ENCODE measurements at regions not wholly inside any gene's neighbourhood (a gene's known extent, or its start where the extent isn't known, plus 50 kb on each side); places are given as distances from the start of the nearest gene placed in this dataset.

DNA sequence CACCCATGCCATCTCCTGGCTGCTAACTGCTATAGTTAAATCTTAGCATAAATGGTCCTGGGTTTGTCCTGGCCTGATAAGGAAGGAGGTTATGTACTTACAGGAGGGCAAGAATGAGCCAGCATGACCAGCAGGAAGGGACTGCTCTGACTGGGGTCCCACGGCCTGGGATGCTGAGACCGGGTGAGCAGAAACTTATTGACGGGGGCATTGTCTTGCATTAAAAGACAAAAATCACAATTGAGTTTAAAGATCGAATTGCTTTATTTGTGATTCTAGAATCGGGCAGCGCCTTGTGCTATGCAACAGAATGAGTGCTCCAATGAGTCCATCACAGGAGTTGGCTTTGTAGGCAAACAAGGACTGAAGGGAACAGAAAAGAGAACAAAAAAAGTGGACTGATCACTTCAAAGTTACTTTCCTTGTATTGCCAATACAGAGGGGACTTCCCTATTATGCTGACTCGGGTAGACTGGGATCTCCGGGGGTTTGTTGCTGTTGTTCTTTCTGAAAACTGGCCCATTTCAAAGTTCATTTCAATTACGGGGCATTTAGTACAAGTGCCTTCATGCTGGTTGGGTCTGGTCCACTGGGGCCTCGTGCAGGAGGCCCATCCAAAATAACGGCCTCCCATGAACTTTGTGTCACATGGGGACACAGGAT lies 87.1 kb upstream of the SLC66A3 start:
- 85 to 89% (median 87%) methylated on average over 11 of the region's 11 CpGs for WGBS, 4 donors
- Histone ChIP-seq H3K4me3 (no peak overlapping the region), H3K27ac (no peak overlapping the region), H3K4me1 (replicated peaks in 1 of 2) (no peaks in the 10 kb centered on the region), H3K27me3 (peaks cover 6% of the 10 kb centered on the region), H3K9me3 (replicated peaks in 1 of 3) (no peaks in the 10 kb centered on the region), H3K36me3 (replicated peaks in 1 of 2) (no peaks in the 10 kb centered on the region)
- intact Hi-C loops (cut with DNase I) = no loop called here
- no peak for DNase-seq
- TF ChIP-seq, protein P1, sequence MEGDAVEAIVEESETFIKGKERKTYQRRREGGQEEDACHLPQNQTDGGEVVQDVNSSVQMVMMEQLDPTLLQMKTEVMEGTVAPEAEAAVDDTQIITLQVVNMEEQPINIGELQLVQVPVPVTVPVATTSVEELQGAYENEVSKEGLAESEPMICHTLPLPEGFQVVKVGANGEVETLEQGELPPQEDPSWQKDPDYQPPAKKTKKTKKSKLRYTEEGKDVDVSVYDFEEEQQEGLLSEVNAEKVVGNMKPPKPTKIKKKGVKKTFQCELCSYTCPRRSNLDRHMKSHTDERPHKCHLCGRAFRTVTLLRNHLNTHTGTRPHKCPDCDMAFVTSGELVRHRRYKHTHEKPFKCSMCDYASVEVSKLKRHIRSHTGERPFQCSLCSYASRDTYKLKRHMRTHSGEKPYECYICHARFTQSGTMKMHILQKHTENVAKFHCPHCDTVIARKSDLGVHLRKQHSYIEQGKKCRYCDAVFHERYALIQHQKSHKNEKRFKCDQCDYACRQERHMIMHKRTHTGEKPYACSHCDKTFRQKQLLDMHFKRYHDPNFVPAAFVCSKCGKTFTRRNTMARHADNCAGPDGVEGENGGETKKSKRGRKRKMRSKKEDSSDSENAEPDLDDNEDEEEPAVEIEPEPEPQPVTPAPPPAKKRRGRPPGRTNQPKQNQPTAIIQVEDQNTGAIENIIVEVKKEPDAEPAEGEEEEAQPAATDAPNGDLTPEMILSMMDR (IDR thresholded peaks at IDR 0.05) = no peak
- TF ChIP-seq POLR2A (IDR thresholded peaks at IDR 0.05) = no peak

- Histone ChIP-seq H3K4me1 (replicated peaks in 1 of 2) (no peaks in the 10 kb centered on the region), H3K9me3 (replicated peaks in 1 of 3) (no peaks in the 10 kb centered on the region), H3K4me3 (no peak overlapping the region), H3K27me3 (peaks cover 6% of the 10 kb centered on the region), H3K36me3 (replicated peaks in 1 of 2) (no peaks in the 10 kb centered on the region), H3K27ac (no peak overlapping the region)
- TF ChIP-seq, protein P1 (IDR thresholded peaks at IDR 0.05) = no peak
- no peak for TF ChIP-seq POLR2A (IDR thresholded peaks at IDR 0.05)
- DNase-seq = no peak
- WGBS, 4 donors = 86 to 92% (median 91%) methylated on average over 9 to 13 of the region's 13 CpGs
- intact Hi-C loops (cut with DNase I) = no loop called here
Measured at GRCh38 chr2:11068856-11069526, 86.3 kb upstream of the SLC66A3 start.

- H3K4me3 ChIP-seq = no peak overlapping the region
- no peak overlapping the region for H3K27ac ChIP-seq
- 90 to 96% (median 92%) methylated on average over 6 to 10 of the region's 10 CpGs for WGBS, 4 donors
- no peaks in the 10 kb centered on the region for H3K9me3 ChIP-seq (replicated peaks in 1 of 3)
- H3K4me1 ChIP-seq (replicated peaks in 1 of 2) = no peaks in the 10 kb centered on the region
- peaks cover 4% of the 10 kb centered on the region for H3K27me3 ChIP-seq
- intact Hi-C loops (cut with DNase I) = no loop called here
- no peak for DNase-seq
- TF ChIP-seq POLR2A (IDR thresholded peaks at IDR 0.05) = no peak
- TF ChIP-seq, protein P1 (IDR thresholded peaks at IDR 0.05) = no peak
- no peaks in the 10 kb centered on the region for H3K36me3 ChIP-seq (replicated peaks in 1 of 2)
Measured at GRCh38 chr2:11069566-11070185, 85.6 kb upstream of the SLC66A3 start.

DNA sequence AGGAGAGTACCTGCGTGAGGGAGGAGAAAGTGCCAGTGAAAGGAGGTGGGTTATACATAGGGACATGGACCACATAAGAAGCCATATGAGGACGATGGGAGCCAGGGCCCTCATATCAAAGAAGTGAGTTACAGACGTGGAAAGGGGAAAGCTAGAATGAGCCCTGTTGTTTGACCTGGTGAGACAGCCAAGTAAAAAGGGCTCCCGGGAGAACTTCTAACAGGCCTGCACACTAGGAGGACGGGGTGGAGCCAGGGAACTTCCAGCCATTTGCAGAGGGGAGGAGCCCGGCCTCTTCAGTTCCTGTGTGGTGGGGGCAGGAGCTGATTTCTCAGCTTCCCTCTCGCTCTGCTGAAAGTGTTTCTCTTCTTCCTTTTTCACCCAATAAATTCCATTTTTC lies 84.1 kb upstream of the SLC66A3 start:
- Histone ChIP-seq H3K9me3 (replicated peaks in 1 of 3) (no peaks in the 10 kb centered on the region), H3K4me1 (replicated peaks in 1 of 2) (no peaks in the 10 kb centered on the region), H3K36me3 (replicated peaks in 1 of 2) (no peaks in the 10 kb centered on the region), H3K27ac (no peak overlapping the region), H3K27me3 (no peaks in the 10 kb centered on the region), H3K4me3 (no peak overlapping the region)
- intact Hi-C loops (cut with DNase I) = no loop called here
- DNase-seq = peak in 3 of 7 donors; percentile 18 to 45 (median 21)
- no peak for TF ChIP-seq POLR2A (IDR thresholded peaks at IDR 0.05)
- TF ChIP-seq, protein P1 (IDR thresholded peaks at IDR 0.05) = no peak
- 37 to 53% (median 44%) methylated on average over 7 of the region's 7 CpGs for WGBS, 4 donors

All from adrenal gland (tissue), 9 donors.